Body of pancreas (tissue), 4 donors: ENCODE measurements at regions not wholly inside any gene's neighbourhood (a gene's known extent, or its start where the extent isn't known, plus 50 kb on each side); places are given as distances from the start of the nearest gene placed in this dataset.

Source experiments
- ATAC-seq: fragments of 150-250 bp; one replicate; pipeline ENCODE4 v1.9.1; 2016
- DNase-seq, 4 donors: peaks; one replicate each; pipeline ENCODE4 v3.0.0-alpha.2; 2019
- H3K27ac ChIP-seq, 4 donors: fragments of 200-600 bp; sonication (generic); 1 replicate in 3 of 4; 2 replicates in 1 of 4; pipeline versions ENCODE4 v1.5.1 to v1.6.1; 2016 to 2019; ENCODE audit warnings: mild to moderate bottlenecking in 1 of 4, mixed read lengths in 1 of 4, moderate library complexity in 1 of 4
- H3K27me3 ChIP-seq, 2 donors: fragments of 200-600 bp; sonication (generic); one replicate each; pipeline ENCODE4 v1.6.0; 2016; ENCODE audit warnings: mild to moderate bottlenecking in 1 of 2
- H3K36me3 ChIP-seq, 2 donors: fragments of 200-600 bp; sonication (generic); replicated peaks in 1 of 2; 2 replicates each; pipeline ENCODE4 v1.5.1; 2016; ENCODE audit warnings: low read depth in 2 of 2; ENCODE audit not compliant: insufficient read depth in 1 of 2
- H3K4me1 ChIP-seq: fragments of 200-600 bp; sonication (generic); one replicate; pipeline ENCODE4 v1.6.0; 2016
- H3K4me3 ChIP-seq, 2 donors: fragments of 200-600 bp; sonication (generic); 1 replicate in 1 of 2; 2 replicates in 1 of 2; pipeline ENCODE4 v1.5.1; 2016 to 2019
- H3K9me3 ChIP-seq, 3 donors: fragments of 200-600 bp; sonication (generic); 1 replicate in 2 of 3; 2 replicates in 1 of 3; pipeline ENCODE4 v1.5.1; 2016
- CTCF ChIP-seq, 7 experiments: fragments of 450-650 bp in 4 of 7; fragments of 200-600 bp in 3 of 7; sonication (generic) in 3 of 7; IDR thresholded peaks; one replicate each; pipeline ENCODE4 v1.5.1; 2016 to 2019; ENCODE audit warnings: antibody characterized with exemption in 7 of 7
- POLR2A ChIP-seq, 3 donors: fragments of 450-650 bp; IDR thresholded peaks; one replicate each; pipeline ENCODE4 v1.6.1; 2016; ENCODE audit warnings: antibody characterized with exemption in 3 of 3, mild to moderate bottlenecking in 2 of 3
- WGBS, 2 donors: methylation state at CpG; one replicate each; pipeline ENCODE4 v1.1.5; 2017; 5-methylcytosine and 5-hydroxymethylcytosine counted together
- intact Hi-C: fragments of 100-400 bp; cut with DNase I; formaldehyde crosslinking; loops from one replicate; pipeline ENCODE4 v1.15.1; 2023

- Histone ChIP-seq H3K27ac (no peak overlapping the region), H3K4me1 (no peaks in the 10 kb centered on the region), H3K9me3 (no peaks in the 10 kb centered on the region), H3K4me3 (no peak overlapping the region), H3K36me3 (no peaks in the 10 kb centered on the region), H3K27me3 (no peaks in the 10 kb centered on the region)
- no peak for TF ChIP-seq POLR2A (IDR thresholded peaks at IDR 0.05)
- TF ChIP-seq CTCF (IDR thresholded peaks at IDR 0.05) = no peak
- no peak for ATAC-seq
- no peak for DNase-seq
- 68 to 70% methylated on average over 6 of the region's 6 CpGs for WGBS, 2 donors
- intact Hi-C loops = no loop called here
Observed at GRCh38 chr1:193799948-193800690, 613.7 kb upstream of the B3GALT2 start.

- intact Hi-C loops = no loop called here
- Histone ChIP-seq H3K27ac (no peak overlapping the region), H3K27me3 (no peaks in the 10 kb centered on the region)
Observed at GRCh38 chr1:193799371-193799770, 613.0 kb upstream of the B3GALT2 start.

GRCh38 chr1:193794239-193794638 is 607.8 kb upstream of the B3GALT2 start:
- intact Hi-C loops = no loop called here
- Histone ChIP-seq H3K4me1 (no peaks in the 10 kb centered on the region), H3K36me3 (no peaks in the 10 kb centered on the region), H3K27me3 (no peaks in the 10 kb centered on the region), H3K4me3 (no peak overlapping the region), H3K27ac (no peak overlapping the region), H3K9me3 (no peaks in the 10 kb centered on the region)
- no peak for DNase-seq
- 32 to 35% methylated on average over 4 of the region's 4 CpGs for WGBS, 2 donors
- TF ChIP-seq POLR2A (IDR thresholded peaks at IDR 0.05) = no peak
- no peak for TF ChIP-seq CTCF (IDR thresholded peaks at IDR 0.05)
- no peak for ATAC-seq

More at GRCh38 chr1:193799371-193799770, 613.0 kb upstream of the B3GALT2 start:
- no peak for DNase-seq
- TF ChIP-seq CTCF (IDR thresholded peaks at IDR 0.05) (no peak), POLR2A (IDR thresholded peaks at IDR 0.05) (no peak)
- ATAC-seq = no peak
- Histone ChIP-seq H3K9me3 (no peaks in the 10 kb centered on the region), H3K4me3 (no peak overlapping the region), H3K36me3 (no peaks in the 10 kb centered on the region), H3K4me1 (no peaks in the 10 kb centered on the region)
- WGBS, 2 donors = 84% methylated on average over 2 of the region's 2 CpGs

GRCh38 chr1:193791746-193792145 is 605.3 kb upstream of the B3GALT2 start:
- H3K27me3 ChIP-seq = no peaks in the 10 kb centered on the region
- H3K27ac ChIP-seq = no peak overlapping the region
- no peak overlapping the region for H3K4me3 ChIP-seq
- peaks cover 10% of the 10 kb centered on the region for H3K4me1 ChIP-seq
- TF ChIP-seq POLR2A (IDR thresholded peaks at IDR 0.05) (no peak), CTCF (IDR thresholded peaks at IDR 0.05) (no peak)
- WGBS, 2 donors = 76 to 82% methylated on average over 3 of the region's 3 CpGs
- no peaks in the 10 kb centered on the region for H3K36me3 ChIP-seq
- intact Hi-C loops = no loop called here
- no peak for DNase-seq
- no peaks in the 10 kb centered on the region for H3K9me3 ChIP-seq
- ATAC-seq = no peak

- TF ChIP-seq CTCF (IDR thresholded peaks at IDR 0.05) = no peak
- no peak for TF ChIP-seq POLR2A (IDR thresholded peaks at IDR 0.05)
- DNase-seq (no peak), ATAC-seq (peak; percentile 42)
- H3K4me1 ChIP-seq = peaks cover 16% of the 10 kb centered on the region
- no peaks in the 10 kb centered on the region for H3K27me3 ChIP-seq
- no peaks in the 10 kb centered on the region for H3K9me3 ChIP-seq
- no peaks in the 10 kb centered on the region for H3K36me3 ChIP-seq
- intact Hi-C loops = no loop called here
- no peak overlapping the region for H3K4me3 ChIP-seq
- 13 to 23% methylated on average over 2 of the region's 2 CpGs for WGBS, 2 donors
- no peak overlapping the region for H3K27ac ChIP-seq
Observed at GRCh38 chr1:193787061-193787460, 600.6 kb upstream of the B3GALT2 start.
